ENCODE measurements at regions not wholly inside any gene's neighbourhood (a gene's known extent, or its start where the extent isn't known, plus 50 kb on each side); places are given as distances from the start of the nearest gene placed in this dataset.

DNA sequence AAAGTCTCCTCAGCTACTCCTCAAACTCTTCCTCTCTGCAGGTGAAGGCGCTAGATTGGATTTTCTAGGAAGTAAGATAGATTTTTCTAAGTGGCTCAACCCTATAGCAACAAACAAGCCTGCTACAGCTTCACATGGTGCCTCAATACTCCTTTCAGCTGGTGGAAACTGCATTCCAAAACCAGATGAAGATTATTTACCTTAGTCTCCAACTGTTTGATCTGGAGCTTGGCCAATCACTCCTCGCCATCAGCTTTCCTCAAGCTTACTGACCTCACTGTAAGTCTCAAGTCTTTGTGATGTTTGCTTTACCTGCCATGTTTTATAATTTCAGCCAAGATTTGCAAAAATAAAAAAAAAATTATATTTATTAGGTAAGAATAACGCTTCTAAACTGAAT, 622.4 kb downstream of the CHSY3 start:
- BruUV-seq (replicated peaks): no TSS peak
- Histone ChIP-seq H3K36me3 (ENCODE audit: control insufficient read depth, insufficient read depth, low read length) (no peaks in the 10 kb centered on the region), H4K20me1 (replicated peaks; ENCODE audit: control insufficient read depth, insufficient read depth, low read length) (no peaks in the 10 kb centered on the region), H2AFZ (ENCODE audit: low read depth, low read length) (no peak overlapping the region), H3K4me3 (no peak overlapping the region), H3K9ac (ENCODE audit: insufficient read depth in 1 of 2, low read depth in 2 of 2, low read length in 2 of 2) (no peak overlapping the region), H3K4me2 (ENCODE audit: insufficient read depth, low read length) (no peak overlapping the region), H3K9me1 (ENCODE audit: control insufficient read depth, insufficient read depth, low read length) (no peaks in the 10 kb centered on the region), H3K27ac (ENCODE audit: extremely low read depth, low read depth, low read length) (no peak overlapping the region), H3K27me3 (ENCODE audit: control insufficient read depth in 2 of 2, insufficient read depth in 2 of 2, low read length in 2 of 2) (no peaks in the 10 kb centered on the region), H3K4me1 (replicated peaks in 1 of 2; ENCODE audit: control insufficient read depth in 2 of 2, insufficient read depth in 2 of 2, low read length in 2 of 2) (no peaks in the 10 kb centered on the region), H3K79me2 (ENCODE audit: control insufficient read depth, insufficient read depth, low read length) (no peaks in the 10 kb centered on the region), H3K9me3 (replicated peaks; ENCODE audit: control insufficient read depth, insufficient read depth, low read depth, low read length) (no peaks in the 10 kb centered on the region)
- in situ Hi-C loops (cut with MboI): no loop called here
- ChIA-PET CTCF (ENCODE audit: low intra/inter-chr PET ratio) (no interaction called here), POLR2A (no interaction called here)
- WGBS (ENCODE audit: insufficient coverage, low coverage, missing lambda C conversion rate): 0% methylated on average over 3 of the region's 3 CpGs
- ATAC-seq (no peak), FAIRE-seq (no peak), DNase-seq (ENCODE audit: extremely low read depth in 1 of 4, low spot score in 3 of 4) (no peak)
- intact Hi-C loops (cut with micrococcal nuclease): no loop called here
- TF ChIP-seq ZNF57 (CRISPR knock-in tag; IDR thresholded peaks at IDR 0.05) (no peak), ZNF232 (CRISPR knock-in tag; IDR thresholded peaks at IDR 0.05) (no peak), XRCC5 (IDR thresholded peaks at IDR 0.05; ENCODE audit: low read depth, low read length) (no peak), ZNF717 (CRISPR knock-in tag; IDR thresholded peaks at IDR 0.05) (no peak), KDM5B (IDR thresholded peaks at IDR 0.05; ENCODE audit: insufficient replicate concordance, low read depth, low read length) (no peak), ZNF311 (CRISPR knock-in tag; IDR thresholded peaks at IDR 0.05) (no peak), SREBF1 (IDR thresholded peaks at IDR 0.05; ENCODE audit: borderline replicate concordance, low read depth, low read length) (no peak), ZNF253 (CRISPR knock-in tag; conservative IDR thresholded peaks at IDR 0.05) (no peak), NR1H2 (CRISPR knock-in tag; IDR thresholded peaks at IDR 0.05) (no peak), ZNF316 (IDR thresholded peaks at IDR 0.05) (no peak)
- TF ChIP-seq, protein P1, sequence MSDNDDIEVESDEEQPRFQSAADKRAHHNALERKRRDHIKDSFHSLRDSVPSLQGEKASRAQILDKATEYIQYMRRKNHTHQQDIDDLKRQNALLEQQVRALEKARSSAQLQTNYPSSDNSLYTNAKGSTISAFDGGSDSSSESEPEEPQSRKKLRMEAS (CRISPR knock-in tag; IDR thresholded peaks at IDR 0.05): no peak
- TF ChIP-seq, protein P2, sequence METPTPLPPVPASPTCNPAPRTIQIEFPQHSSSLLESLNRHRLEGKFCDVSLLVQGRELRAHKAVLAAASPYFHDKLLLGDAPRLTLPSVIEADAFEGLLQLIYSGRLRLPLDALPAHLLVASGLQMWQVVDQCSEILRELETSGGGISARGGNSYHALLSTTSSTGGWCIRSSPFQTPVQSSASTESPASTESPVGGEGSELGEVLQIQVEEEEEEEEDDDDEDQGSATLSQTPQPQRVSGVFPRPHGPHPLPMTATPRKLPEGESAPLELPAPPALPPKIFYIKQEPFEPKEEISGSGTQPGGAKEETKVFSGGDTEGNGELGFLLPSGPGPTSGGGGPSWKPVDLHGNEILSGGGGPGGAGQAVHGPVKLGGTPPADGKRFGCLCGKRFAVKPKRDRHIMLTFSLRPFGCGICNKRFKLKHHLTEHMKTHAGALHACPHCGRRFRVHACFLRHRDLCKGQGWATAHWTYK (CRISPR knock-in tag; IDR thresholded peaks at IDR 0.05): no peak
- TF ChIP-seq, protein P3, sequence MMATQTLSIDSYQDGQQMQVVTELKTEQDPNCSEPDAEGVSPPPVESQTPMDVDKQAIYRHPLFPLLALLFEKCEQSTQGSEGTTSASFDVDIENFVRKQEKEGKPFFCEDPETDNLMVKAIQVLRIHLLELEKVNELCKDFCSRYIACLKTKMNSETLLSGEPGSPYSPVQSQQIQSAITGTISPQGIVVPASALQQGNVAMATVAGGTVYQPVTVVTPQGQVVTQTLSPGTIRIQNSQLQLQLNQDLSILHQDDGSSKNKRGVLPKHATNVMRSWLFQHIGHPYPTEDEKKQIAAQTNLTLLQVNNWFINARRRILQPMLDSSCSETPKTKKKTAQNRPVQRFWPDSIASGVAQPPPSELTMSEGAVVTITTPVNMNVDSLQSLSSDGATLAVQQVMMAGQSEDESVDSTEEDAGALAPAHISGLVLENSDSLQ (IDR thresholded peaks at IDR 0.05): no peak
- TF ChIP-seq, protein P4, sequence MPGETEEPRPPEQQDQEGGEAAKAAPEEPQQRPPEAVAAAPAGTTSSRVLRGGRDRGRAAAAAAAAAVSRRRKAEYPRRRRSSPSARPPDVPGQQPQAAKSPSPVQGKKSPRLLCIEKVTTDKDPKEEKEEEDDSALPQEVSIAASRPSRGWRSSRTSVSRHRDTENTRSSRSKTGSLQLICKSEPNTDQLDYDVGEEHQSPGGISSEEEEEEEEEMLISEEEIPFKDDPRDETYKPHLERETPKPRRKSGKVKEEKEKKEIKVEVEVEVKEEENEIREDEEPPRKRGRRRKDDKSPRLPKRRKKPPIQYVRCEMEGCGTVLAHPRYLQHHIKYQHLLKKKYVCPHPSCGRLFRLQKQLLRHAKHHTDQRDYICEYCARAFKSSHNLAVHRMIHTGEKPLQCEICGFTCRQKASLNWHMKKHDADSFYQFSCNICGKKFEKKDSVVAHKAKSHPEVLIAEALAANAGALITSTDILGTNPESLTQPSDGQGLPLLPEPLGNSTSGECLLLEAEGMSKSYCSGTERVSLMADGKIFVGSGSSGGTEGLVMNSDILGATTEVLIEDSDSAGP (CRISPR knock-in tag; IDR thresholded peaks at IDR 0.05): no peak
- TF ChIP-seq, protein P5, sequence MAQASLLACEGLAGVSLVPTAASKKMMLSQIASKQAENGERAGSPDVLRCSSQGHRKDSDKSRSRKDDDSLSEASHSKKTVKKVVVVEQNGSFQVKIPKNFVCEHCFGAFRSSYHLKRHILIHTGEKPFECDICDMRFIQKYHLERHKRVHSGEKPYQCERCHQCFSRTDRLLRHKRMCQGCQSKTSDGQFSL (CRISPR knock-in tag; IDR thresholded peaks at IDR 0.05): no peak
- TF ChIP-seq, protein P5 (tag; IDR thresholded peaks at IDR 0.05): no peak
- TF ChIP-seq, protein P6, sequence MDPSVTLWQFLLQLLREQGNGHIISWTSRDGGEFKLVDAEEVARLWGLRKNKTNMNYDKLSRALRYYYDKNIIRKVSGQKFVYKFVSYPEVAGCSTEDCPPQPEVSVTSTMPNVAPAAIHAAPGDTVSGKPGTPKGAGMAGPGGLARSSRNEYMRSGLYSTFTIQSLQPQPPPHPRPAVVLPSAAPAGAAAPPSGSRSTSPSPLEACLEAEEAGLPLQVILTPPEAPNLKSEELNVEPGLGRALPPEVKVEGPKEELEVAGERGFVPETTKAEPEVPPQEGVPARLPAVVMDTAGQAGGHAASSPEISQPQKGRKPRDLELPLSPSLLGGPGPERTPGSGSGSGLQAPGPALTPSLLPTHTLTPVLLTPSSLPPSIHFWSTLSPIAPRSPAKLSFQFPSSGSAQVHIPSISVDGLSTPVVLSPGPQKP (CRISPR knock-in tag; IDR thresholded peaks at IDR 0.05): no peak
